Fibroblast of lung (primary cell): ENCODE measurements at regions not wholly inside any gene's neighbourhood (a gene's known extent, or its start where the extent isn't known, plus 50 kb on each side); places are given as distances from the start of the nearest gene placed in this dataset.

Source experiments
- DNase-seq, 2 donors: peaks; one replicate each; pipeline versions ENCODE4 v3.0.0 to v3.0.0-alpha.2; 2010; ENCODE audit warnings: low read depth in 2 of 2
- H2AFZ ChIP-seq: 2 replicates; pipeline ENCODE4 v1.5.1; 2012; ENCODE audit warnings: low read length, control low read depth, inconsistent platforms
- H3K27ac ChIP-seq: 2 replicates; pipeline ENCODE4 v1.5.1; 2011; ENCODE audit warnings: low read length, control low read depth; ENCODE audit not compliant: insufficient read depth
- H3K27me3 ChIP-seq: 2 replicates; pipeline ENCODE4 v1.5.1; 2011; ENCODE audit warnings: mild to moderate bottlenecking, low read length; ENCODE audit not compliant: control insufficient read depth, insufficient read depth
- H3K36me3 ChIP-seq: 2 replicates; pipeline ENCODE4 v1.5.1; 2011; ENCODE audit warnings: low read length; ENCODE audit not compliant: control insufficient read depth, insufficient read depth
- H3K4me1 ChIP-seq: 2 replicates; pipeline ENCODE4 v1.5.1; 2011; ENCODE audit warnings: low read length; ENCODE audit not compliant: control insufficient read depth, insufficient read depth; ENCODE audit errors: extremely low read depth
- H3K4me2 ChIP-seq: 2 replicates; pipeline ENCODE4 v1.5.1; 2011; ENCODE audit warnings: low read length, control low read depth; ENCODE audit not compliant: insufficient read depth; ENCODE audit errors: extremely low read depth
- H3K4me3 ChIP-seq, 4 experiments: fragments of 200-600 bp in 1 of 4; sonication (generic) in 1 of 4; replicated peaks in 1 of 4; 2 replicates each; pipeline ENCODE4 v1.5.1; 2011 to 2016; ENCODE audit warnings: low read length in 4 of 4, low read depth in 3 of 4, mild to moderate bottlenecking in 3 of 4, control low read depth in 2 of 4, inconsistent platforms in 1 of 4, mixed read lengths in 1 of 4; ENCODE audit not compliant: insufficient read depth in 1 of 4; ENCODE audit errors: control extremely low read depth in 1 of 4
- H3K79me2 ChIP-seq: 2 replicates; pipeline ENCODE4 v1.5.1; 2012; ENCODE audit warnings: mild to moderate bottlenecking, low read length, inconsistent platforms; ENCODE audit not compliant: control insufficient read depth, insufficient read depth
- H3K9ac ChIP-seq: 2 replicates; pipeline ENCODE4 v1.5.1; 2011; ENCODE audit warnings: mild to moderate bottlenecking, low read length, control low read depth; ENCODE audit not compliant: insufficient read depth
- H3K9me3 ChIP-seq: 2 replicates; pipeline ENCODE4 v1.5.1; 2012; ENCODE audit warnings: low read depth, low read length; ENCODE audit not compliant: control insufficient read depth, insufficient read depth
- H4K20me1 ChIP-seq: 2 replicates; pipeline ENCODE4 v1.5.1; 2011; ENCODE audit warnings: low read length; ENCODE audit not compliant: control insufficient read depth, insufficient read depth; ENCODE audit errors: extremely low read depth
- EZH2 ChIP-seq: IDR thresholded peaks from 2 replicates; pipeline ENCODE4 v1.5.1; 2012; ENCODE audit warnings: low read length, control low read depth, mild to moderate bottlenecking; ENCODE audit errors: missing control alignments
- TF ChIP-seq, protein P1 (sequence below), 2 donors: IDR thresholded peaks in 1 of 2; conservative IDR thresholded peaks in 1 of 2; 1 replicate in 1 of 2; 2 replicates in 1 of 2; pipeline ENCODE4 v1.5.1; 2011 to 2012; ENCODE audit warnings: low read length in 2 of 2, control low read depth in 1 of 2, inconsistent platforms in 1 of 2, low read depth in 1 of 2, mild to moderate bottlenecking in 1 of 2

DNA sequence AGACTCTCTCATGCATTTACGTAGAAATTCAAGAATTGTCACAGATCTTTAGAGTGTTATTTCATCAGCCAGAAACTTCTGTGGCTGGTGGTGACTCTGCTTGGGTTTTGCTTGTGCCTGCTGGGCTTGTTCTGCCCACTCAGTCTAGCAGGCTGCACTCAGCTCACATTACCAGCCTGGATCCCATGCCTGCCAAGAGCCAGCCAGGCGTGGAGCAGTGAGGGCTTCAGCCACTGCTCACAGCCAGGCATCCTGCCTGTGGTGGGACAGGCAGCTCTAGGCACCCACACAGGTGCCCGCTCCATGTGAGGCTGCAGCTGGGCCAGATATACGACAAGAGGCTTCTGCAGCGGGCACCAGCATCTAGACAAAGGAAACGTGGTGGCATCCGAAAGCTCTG lies 1213.3 kb upstream of the RAG2 start:
- Histone ChIP-seq H3K9ac (no peak overlapping the region), H3K4me1 (no peaks in the 10 kb centered on the region), H3K36me3 (no peaks in the 10 kb centered on the region), H3K79me2 (no peaks in the 10 kb centered on the region), H3K4me3 (no peak overlapping the region), H2AFZ (no peak overlapping the region), H3K27me3 (no peaks in the 10 kb centered on the region), H4K20me1 (no peaks in the 10 kb centered on the region), H3K27ac (no peak overlapping the region), H3K9me3 (no peaks in the 10 kb centered on the region), H3K4me2 (no peak overlapping the region)
- no peak for DNase-seq
- TF ChIP-seq EZH2: no peak
- TF ChIP-seq, protein P1, sequence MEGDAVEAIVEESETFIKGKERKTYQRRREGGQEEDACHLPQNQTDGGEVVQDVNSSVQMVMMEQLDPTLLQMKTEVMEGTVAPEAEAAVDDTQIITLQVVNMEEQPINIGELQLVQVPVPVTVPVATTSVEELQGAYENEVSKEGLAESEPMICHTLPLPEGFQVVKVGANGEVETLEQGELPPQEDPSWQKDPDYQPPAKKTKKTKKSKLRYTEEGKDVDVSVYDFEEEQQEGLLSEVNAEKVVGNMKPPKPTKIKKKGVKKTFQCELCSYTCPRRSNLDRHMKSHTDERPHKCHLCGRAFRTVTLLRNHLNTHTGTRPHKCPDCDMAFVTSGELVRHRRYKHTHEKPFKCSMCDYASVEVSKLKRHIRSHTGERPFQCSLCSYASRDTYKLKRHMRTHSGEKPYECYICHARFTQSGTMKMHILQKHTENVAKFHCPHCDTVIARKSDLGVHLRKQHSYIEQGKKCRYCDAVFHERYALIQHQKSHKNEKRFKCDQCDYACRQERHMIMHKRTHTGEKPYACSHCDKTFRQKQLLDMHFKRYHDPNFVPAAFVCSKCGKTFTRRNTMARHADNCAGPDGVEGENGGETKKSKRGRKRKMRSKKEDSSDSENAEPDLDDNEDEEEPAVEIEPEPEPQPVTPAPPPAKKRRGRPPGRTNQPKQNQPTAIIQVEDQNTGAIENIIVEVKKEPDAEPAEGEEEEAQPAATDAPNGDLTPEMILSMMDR (conservative IDR thresholded peaks at IDR 0.05 in 1 of 2, IDR thresholded peaks at IDR 0.05 in 1 of 2; ENCODE audit: low read depth in 1 of 2, low read length in 2 of 2): no peak

DNA sequence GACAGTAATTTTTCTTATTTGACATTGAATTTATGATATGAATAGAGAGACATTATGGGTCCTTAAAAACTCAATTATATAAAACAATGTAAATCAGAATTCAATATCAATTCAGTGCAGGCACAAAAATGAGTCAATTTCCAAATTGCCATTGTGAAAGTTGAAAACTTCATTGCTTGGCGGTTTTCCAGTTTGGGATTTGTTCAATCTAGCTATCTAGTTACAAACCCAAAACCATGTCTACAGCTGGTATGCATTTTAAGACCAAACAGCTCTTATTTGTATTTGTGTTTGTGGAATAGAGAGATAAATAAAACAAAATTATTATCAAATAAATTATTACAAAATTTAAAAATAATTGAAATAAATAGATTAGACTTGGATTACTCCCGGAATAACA lies 1206.6 kb upstream of the RAG2 start:
- H3K79me2 ChIP-seq: no peaks in the 10 kb centered on the region
- no peaks in the 10 kb centered on the region for H3K27me3 ChIP-seq
- no peak overlapping the region for H3K27ac ChIP-seq
- DNase-seq: peak in 1 of 2 donors; percentile 3
- no peaks in the 10 kb centered on the region for H3K36me3 ChIP-seq
- no peak overlapping the region for H3K9ac ChIP-seq
- no peak overlapping the region for H3K4me2 ChIP-seq
- no peaks in the 10 kb centered on the region for H3K9me3 ChIP-seq
- TF ChIP-seq, protein P1 (conservative IDR thresholded peaks at IDR 0.05 in 1 of 2, IDR thresholded peaks at IDR 0.05 in 1 of 2; ENCODE audit: low read depth in 1 of 2, low read length in 2 of 2): no peak
- no peak for TF ChIP-seq EZH2
- no peaks in the 10 kb centered on the region for H3K4me1 ChIP-seq
- H4K20me1 ChIP-seq: no peaks in the 10 kb centered on the region
- no peak overlapping the region for H2AFZ ChIP-seq
- H3K4me3 ChIP-seq: no peak overlapping the region

DNA sequence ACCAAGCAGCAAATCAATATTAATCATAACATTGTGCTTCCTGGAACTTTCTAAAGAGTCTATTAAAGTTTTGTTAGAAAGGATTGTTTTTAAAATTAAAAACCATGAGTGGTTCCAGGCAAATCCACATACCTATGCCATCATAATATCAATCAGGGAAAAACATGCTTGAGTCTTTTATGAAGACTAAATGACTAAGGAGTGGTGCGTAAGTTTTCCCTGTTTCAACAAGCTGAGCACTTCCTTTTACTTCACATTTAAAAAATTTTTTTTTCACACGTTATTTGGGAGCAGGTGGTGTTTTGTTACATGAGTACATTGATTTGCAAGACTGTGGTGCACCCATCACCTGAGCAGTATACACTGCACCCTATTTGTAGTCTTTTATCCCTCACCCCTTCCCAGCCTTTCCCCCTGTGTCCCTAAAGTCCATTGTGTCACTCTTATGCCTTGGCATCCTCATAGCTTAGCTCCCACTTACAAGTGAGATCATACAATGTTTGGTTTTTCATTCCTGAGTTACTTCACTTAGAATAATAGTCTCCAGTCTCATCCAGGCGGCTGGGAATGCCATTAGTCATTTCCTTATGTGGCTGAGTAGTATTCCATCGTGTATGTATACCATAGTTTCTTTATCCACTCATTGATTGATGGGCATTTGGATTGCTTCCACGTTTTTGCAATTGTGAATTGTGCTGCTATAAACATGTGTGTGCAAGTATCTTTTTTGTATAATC lies 1190.3 kb upstream of the RAG2 start:
- Histone ChIP-seq H4K20me1 (no peaks in the 10 kb centered on the region), H2AFZ (no peak overlapping the region), H3K9ac (no peak overlapping the region), H3K4me3 (no peak overlapping the region), H3K4me2 (no peak overlapping the region), H3K36me3 (no peaks in the 10 kb centered on the region), H3K79me2 (no peaks in the 10 kb centered on the region), H3K9me3 (no peaks in the 10 kb centered on the region), H3K27me3 (no peaks in the 10 kb centered on the region), H3K4me1 (no peaks in the 10 kb centered on the region), H3K27ac (no peak overlapping the region)
- TF ChIP-seq, protein P1 (conservative IDR thresholded peaks at IDR 0.05 in 1 of 2, IDR thresholded peaks at IDR 0.05 in 1 of 2; ENCODE audit: low read depth in 1 of 2, low read length in 2 of 2): no peak
- no peak for TF ChIP-seq EZH2
- DNase-seq: peak; percentile 51 to 98
